CD14-positive monocyte (primary cell): ENCODE measurements at regions not wholly inside any gene's neighbourhood (a gene's known extent, or its start where the extent isn't known, plus 50 kb on each side); places are given as distances from the start of the nearest gene placed in this dataset.
A peak's percentile ranks its signal among the peaks of the same experiment; 100 is the strongest.

Experiments
- DNase-seq, 3 donors: peaks; one replicate each; pipeline ENCODE4 v3.0.0-alpha.2; 2011 to 2022
- H2AFZ ChIP-seq: 2 replicates; pipeline ENCODE4 v1.6.0; 2012; ENCODE audit warnings: mild to moderate bottlenecking, low read depth, low read length, inconsistent platforms; ENCODE audit not compliant: insufficient read depth, poor library complexity, severe bottlenecking
- H3K27ac ChIP-seq, 2 donors: 1 replicate in 1 of 2; 2 replicates in 1 of 2; pipeline ENCODE4 v1.5.1; 2012 to 2013; ENCODE audit warnings: low read length in 2 of 2, control low read depth in 1 of 2, inconsistent platforms in 1 of 2, low read depth in 1 of 2, mild to moderate bottlenecking in 1 of 2
- H3K27me3 ChIP-seq, 2 donors: one replicate each; pipeline versions ENCODE4 v1.6.0 to v1.6.1; 2011 to 2013; ENCODE audit warnings: low read length in 2 of 2; ENCODE audit not compliant: control insufficient read depth in 2 of 2, insufficient read depth in 2 of 2
- H3K36me3 ChIP-seq, 2 donors: replicated peaks in 1 of 2; 1 replicate in 1 of 2; 2 replicates in 1 of 2; pipeline versions ENCODE4 v1.5.1 to v1.6.1; 2012 to 2013; ENCODE audit warnings: low read length in 2 of 2, control low read depth in 1 of 2, inconsistent platforms in 1 of 2, mild to moderate bottlenecking in 1 of 2; ENCODE audit not compliant: insufficient read depth in 2 of 2, control insufficient read depth in 1 of 2
- H3K4me1 ChIP-seq, 2 donors: 1 replicate in 1 of 2; 2 replicates in 1 of 2; pipeline versions ENCODE4 v1.5.1 to v1.6.1; 2012 to 2013; ENCODE audit warnings: low read length in 2 of 2, control low read depth in 1 of 2, inconsistent platforms in 1 of 2, mild to moderate bottlenecking in 1 of 2, moderate library complexity in 1 of 2; ENCODE audit not compliant: insufficient read depth in 2 of 2, control insufficient read depth in 1 of 2
- H3K4me2 ChIP-seq: replicated peaks from 2 replicates; pipeline ENCODE3; 2012; ENCODE audit warnings: low read length, moderate library complexity, mild to moderate bottlenecking; ENCODE audit not compliant: poor library complexity, severe bottlenecking; ENCODE audit errors: extremely low read depth
- H3K4me3 ChIP-seq, 3 experiments: fragments of 200-600 bp in 1 of 3; sonication (generic) in 1 of 3; replicated peaks in 1 of 3; 1 replicate in 2 of 3; 2 replicates in 1 of 3; pipeline ENCODE4 v1.5.1; 2011 to 2013; ENCODE audit warnings: low read length in 3 of 3, mild to moderate bottlenecking in 3 of 3, control low read depth in 2 of 3, low read depth in 2 of 3, inconsistent platforms in 1 of 3, moderate library complexity in 1 of 3
- H3K79me2 ChIP-seq: 2 replicates; pipeline ENCODE4 v1.6.0; 2012; ENCODE audit warnings: mild to moderate bottlenecking, control low read depth, inconsistent platforms, low read length, moderate library complexity; ENCODE audit not compliant: insufficient read depth
- H3K9ac ChIP-seq: 2 replicates; pipeline ENCODE4 v1.6.0; 2017; ENCODE audit warnings: low read length, mild to moderate bottlenecking; ENCODE audit not compliant: insufficient read depth, poor library complexity, severe bottlenecking
- H3K9me3 ChIP-seq, 2 donors: replicated peaks in 1 of 2; 1 replicate in 1 of 2; 2 replicates in 1 of 2; pipeline versions ENCODE4 v1.5.1 to v1.6.1; 2012 to 2013; ENCODE audit warnings: low read length in 2 of 2, control low read depth in 1 of 2; ENCODE audit not compliant: control insufficient read depth in 1 of 2, insufficient read depth in 1 of 2
- H4K20me1 ChIP-seq: 2 replicates; pipeline ENCODE4 v1.6.0; 2012; ENCODE audit warnings: mild to moderate bottlenecking, low read length, control low read depth, moderate library complexity; ENCODE audit not compliant: insufficient read depth
- H3K27ac Mint-ChIP-seq, 7 donors: one replicate each; pipeline ENCODE4 v1.8.0; 2020; ENCODE audit warnings: mild to moderate bottlenecking in 7 of 7, mixed read lengths in 7 of 7, moderate library complexity in 6 of 7, inconsistent platforms in 2 of 7
- H3K27me3 Mint-ChIP-seq, 3 donors: one replicate each; pipeline ENCODE4 v1.8.0; 2021 to 2022; ENCODE audit warnings: low read depth in 3 of 3, mild to moderate bottlenecking in 3 of 3, mixed read lengths in 3 of 3, moderate library complexity in 3 of 3, inconsistent platforms in 1 of 3
- H3K36me3 Mint-ChIP-seq, 2 donors: one replicate each; pipeline ENCODE4 v1.8.0; 2020; ENCODE audit warnings: mixed read lengths in 2 of 2, inconsistent platforms in 1 of 2, mild to moderate bottlenecking in 1 of 2
- H3K4me1 Mint-ChIP-seq: one replicate; pipeline ENCODE4 v1.8.0; 2020; ENCODE audit warnings: mild to moderate bottlenecking, mixed read lengths
- H3K4me3 Mint-ChIP-seq, 2 donors: one replicate each; pipeline ENCODE4 v1.8.0; 2020; ENCODE audit warnings: mild to moderate bottlenecking in 2 of 2, mixed read lengths in 2 of 2, moderate library complexity in 1 of 2
- H3K9me3 Mint-ChIP-seq, 7 donors: one replicate each; pipeline ENCODE4 v1.8.0; 2020 to 2022; ENCODE audit warnings: mixed read lengths in 7 of 7, mild to moderate bottlenecking in 6 of 7, moderate library complexity in 6 of 7, inconsistent platforms in 2 of 7
- WGBS: methylation state at CpG from one replicate; pipeline ENCODE4 v1.1.5; 2013; ENCODE audit warnings: missing lambda C conversion rate; ENCODE audit not compliant: insufficient coverage; 5-methylcytosine and 5-hydroxymethylcytosine counted together
- intact Hi-C, 2 donors: fragments of 100-400 bp; cut with micrococcal nuclease; formaldehyde crosslinking; loops; one replicate each; pipeline versions ENCODE4 v1.15.0 to v1.15.1; 2023
- TF ChIP-seq, protein P1 (sequence below): fragments of 200-600 bp; IDR thresholded peaks from one replicate; pipeline ENCODE4 v1.8.0; 2022; ENCODE audit warnings: antibody characterized with exemption, mild to moderate bottlenecking

DNA sequence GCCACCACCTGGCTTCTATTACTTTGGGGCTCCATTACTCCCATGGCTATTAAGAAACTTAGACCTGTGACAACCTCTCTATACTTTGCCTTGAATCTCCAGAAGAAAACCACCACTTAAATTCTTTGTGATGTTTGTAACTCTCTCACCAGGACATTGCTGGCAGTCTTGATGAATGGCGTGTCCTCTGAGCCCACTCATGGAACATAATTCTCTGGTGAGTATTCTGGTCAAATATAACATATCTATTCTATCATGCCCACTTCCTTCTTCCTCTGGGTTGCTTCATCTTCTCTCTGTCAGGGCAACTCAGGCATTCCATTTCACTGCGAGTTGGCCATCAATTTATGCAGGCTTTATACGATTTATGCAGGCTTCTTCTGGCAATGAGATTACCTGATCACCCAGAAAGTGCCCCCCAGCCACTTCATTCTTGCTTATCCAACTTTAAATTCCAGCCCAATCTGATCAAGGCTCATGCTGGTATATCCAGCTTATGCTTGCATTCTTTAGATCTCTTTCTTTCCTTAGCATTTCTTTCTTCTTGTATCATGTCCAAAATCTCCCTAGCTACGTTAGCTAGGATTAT is 112.0 kb upstream of the CHRM3 start:
- no peak for DNase-seq
- Mint-ChIP-seq H3K4me1 (no peaks in the 10 kb centered on the region), H3K27me3 (peaks cover 0 to 4% (median 0%) of the 10 kb centered on the region in 3 donors), H3K9me3 (peaks cover 7 to 17% (median 13%) of the 10 kb centered on the region in 7 donors), H3K4me3 (no peak overlapping the region), H3K27ac (peak overlapping the region in 1 of 7 donors; percentile 11), H3K36me3 (no peaks in the 10 kb centered on the region)
- Histone ChIP-seq H3K4me1 (no peaks in the 10 kb centered on the region), H2AFZ (no peak overlapping the region), H3K27me3 (no peaks in the 10 kb centered on the region), H3K36me3 (no peaks in the 10 kb centered on the region), H3K9ac (no peak overlapping the region), H3K4me2 (no peak overlapping the region), H3K27ac (no peak overlapping the region), H3K9me3 (peaks cover 5 to 9% of the 10 kb centered on the region in 2 donors), H3K79me2 (no peaks in the 10 kb centered on the region), H4K20me1 (no peaks in the 10 kb centered on the region), H3K4me3 (no peak overlapping the region)
- TF ChIP-seq, protein P1, sequence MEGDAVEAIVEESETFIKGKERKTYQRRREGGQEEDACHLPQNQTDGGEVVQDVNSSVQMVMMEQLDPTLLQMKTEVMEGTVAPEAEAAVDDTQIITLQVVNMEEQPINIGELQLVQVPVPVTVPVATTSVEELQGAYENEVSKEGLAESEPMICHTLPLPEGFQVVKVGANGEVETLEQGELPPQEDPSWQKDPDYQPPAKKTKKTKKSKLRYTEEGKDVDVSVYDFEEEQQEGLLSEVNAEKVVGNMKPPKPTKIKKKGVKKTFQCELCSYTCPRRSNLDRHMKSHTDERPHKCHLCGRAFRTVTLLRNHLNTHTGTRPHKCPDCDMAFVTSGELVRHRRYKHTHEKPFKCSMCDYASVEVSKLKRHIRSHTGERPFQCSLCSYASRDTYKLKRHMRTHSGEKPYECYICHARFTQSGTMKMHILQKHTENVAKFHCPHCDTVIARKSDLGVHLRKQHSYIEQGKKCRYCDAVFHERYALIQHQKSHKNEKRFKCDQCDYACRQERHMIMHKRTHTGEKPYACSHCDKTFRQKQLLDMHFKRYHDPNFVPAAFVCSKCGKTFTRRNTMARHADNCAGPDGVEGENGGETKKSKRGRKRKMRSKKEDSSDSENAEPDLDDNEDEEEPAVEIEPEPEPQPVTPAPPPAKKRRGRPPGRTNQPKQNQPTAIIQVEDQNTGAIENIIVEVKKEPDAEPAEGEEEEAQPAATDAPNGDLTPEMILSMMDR, result no peak
- 69% methylated on average over 2 of the region's 4 CpGs for WGBS
- intact Hi-C loops, result no loop called here

DNA sequence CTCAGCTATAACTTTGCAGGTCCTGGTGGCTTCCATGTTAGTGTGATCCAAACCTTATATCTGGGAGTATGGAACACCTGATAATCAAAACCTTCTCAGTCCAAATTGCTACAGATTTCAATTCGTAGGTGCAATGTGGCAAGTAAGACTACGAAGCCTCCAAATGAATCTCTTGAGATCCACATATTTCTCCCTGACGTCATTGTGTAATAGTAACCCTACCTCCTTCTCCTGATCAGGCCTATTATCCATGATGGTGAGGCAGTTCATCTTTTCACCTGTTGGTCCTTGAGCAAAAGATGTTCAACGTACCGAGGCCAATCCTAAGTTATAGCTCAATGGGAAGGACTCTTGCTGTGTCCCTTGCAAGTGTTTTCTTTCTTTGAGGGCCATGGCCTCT is 115.9 kb upstream of the CHRM3 start:
- peaks cover 6 to 14% (median 10%) of the 10 kb centered on the region in 7 donors for H3K9me3 Mint-ChIP-seq
- H3K4me1 Mint-ChIP-seq, result no peaks in the 10 kb centered on the region
- Histone ChIP-seq H3K9me3 (peaks cover 3 to 5% of the 10 kb centered on the region in 2 donors), H2AFZ (no peak overlapping the region), H4K20me1 (no peaks in the 10 kb centered on the region), H3K4me1 (no peaks in the 10 kb centered on the region), H3K4me3 (no peak overlapping the region), H3K9ac (no peak overlapping the region), H3K79me2 (no peaks in the 10 kb centered on the region), H3K36me3 (no peaks in the 10 kb centered on the region), H3K27me3 (no peaks in the 10 kb centered on the region), H3K27ac (no peak overlapping the region), H3K4me2 (no peak overlapping the region)
- no peak for DNase-seq
- H3K27ac Mint-ChIP-seq, result no peak overlapping the region
- H3K36me3 Mint-ChIP-seq, result no peaks in the 10 kb centered on the region
- intact Hi-C loops, result no loop called here
- TF ChIP-seq, protein P1, result no peak
- H3K4me3 Mint-ChIP-seq, result no peak overlapping the region
- H3K27me3 Mint-ChIP-seq, result peaks cover 0 to 3% (median 0%) of the 10 kb centered on the region in 3 donors
- WGBS, result 94% methylated on average over 4 of the region's 5 CpGs
